Esophagus (tissue), 2 donors: ENCODE measurements at regions not wholly inside any gene's neighbourhood (a gene's known extent, or its start where the extent isn't known, plus 50 kb on each side); places are given as distances from the start of the nearest gene placed in this dataset.
"Not testable (repeated sequence)": the region's sequence is repeated elsewhere in the genome, so short reads cannot be mapped to it uniquely, and the experiment has no call there.

ENCODE experiments used
- H3K27ac ChIP-seq, 2 donors: one replicate each; pipeline ENCODE4 v1.5.1; 2013; ENCODE audit warnings: low read depth in 2 of 2, mild to moderate bottlenecking in 2 of 2, inconsistent platforms in 1 of 2, low read length in 1 of 2, moderate library complexity in 1 of 2
- H3K27me3 ChIP-seq, 2 donors: one replicate each; pipeline ENCODE4 v1.6.1; 2013; ENCODE audit warnings: low read length in 2 of 2, control low read depth in 1 of 2, mild to moderate bottlenecking in 1 of 2; ENCODE audit not compliant: insufficient read depth in 2 of 2, control insufficient read depth in 1 of 2
- H3K36me3 ChIP-seq, 2 donors: one replicate each; pipeline ENCODE4 v1.6.1; 2013; ENCODE audit warnings: low read length in 1 of 2; ENCODE audit not compliant: control insufficient read depth in 2 of 2, insufficient read depth in 2 of 2
- H3K4me1 ChIP-seq, 2 donors: one replicate each; pipeline ENCODE4 v1.6.1; 2013; ENCODE audit warnings: low read length in 1 of 2; ENCODE audit not compliant: control insufficient read depth in 2 of 2, insufficient read depth in 2 of 2
- H3K4me3 ChIP-seq, 2 donors: one replicate each; pipeline ENCODE4 v1.5.1; 2013; ENCODE audit warnings: low read length in 2 of 2, mild to moderate bottlenecking in 2 of 2, low read depth in 1 of 2, moderate library complexity in 1 of 2
- H3K9me3 ChIP-seq, 2 donors: one replicate each; pipeline ENCODE4 v1.6.1; 2013; ENCODE audit warnings: mild to moderate bottlenecking in 2 of 2, low read depth in 1 of 2, low read length in 1 of 2, moderate library complexity in 1 of 2; ENCODE audit not compliant: control insufficient read depth in 2 of 2, insufficient read depth in 1 of 2
- WGBS, 2 donors: extraction: QIAGEN DNeasy Blood & Tissue Kit; methylation state at CpG; one replicate each; pipeline ENCODE4 v1.1.7; 2013; 5-methylcytosine and 5-hydroxymethylcytosine counted together
- donor health status: healthy with polysubstance abuse.
- donor health status: Bipolar disorder and iron deficiency.

DNA sequence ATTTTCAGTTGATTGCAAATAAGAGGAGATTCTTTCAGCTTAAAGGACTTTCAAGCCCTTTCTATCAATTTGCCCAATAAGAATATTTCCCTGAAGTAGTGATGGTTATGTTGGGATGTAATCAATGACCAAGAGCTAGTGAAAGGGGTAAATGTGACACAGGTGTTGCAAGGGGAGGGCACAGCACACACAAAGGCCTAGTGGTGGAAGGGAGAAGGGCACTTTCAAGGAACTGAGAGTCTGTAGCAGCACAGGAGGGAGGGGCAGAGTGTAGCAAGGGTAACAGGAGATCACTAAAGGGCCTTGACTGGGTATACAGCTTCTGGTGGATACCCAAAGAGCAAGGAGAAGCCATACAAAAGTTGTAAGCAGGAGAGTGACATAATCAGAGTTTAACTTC, 217.8 kb upstream of the ARHGEF26 start:
- Histone ChIP-seq H3K9me3 (no peaks in the 10 kb centered on the region), H3K27me3 (no peaks in the 10 kb centered on the region), H3K4me1 (no peaks in the 10 kb centered on the region), H3K4me3 (no peak overlapping the region), H3K27ac (no peak overlapping the region), H3K36me3 (no peaks in the 10 kb centered on the region)

DNA sequence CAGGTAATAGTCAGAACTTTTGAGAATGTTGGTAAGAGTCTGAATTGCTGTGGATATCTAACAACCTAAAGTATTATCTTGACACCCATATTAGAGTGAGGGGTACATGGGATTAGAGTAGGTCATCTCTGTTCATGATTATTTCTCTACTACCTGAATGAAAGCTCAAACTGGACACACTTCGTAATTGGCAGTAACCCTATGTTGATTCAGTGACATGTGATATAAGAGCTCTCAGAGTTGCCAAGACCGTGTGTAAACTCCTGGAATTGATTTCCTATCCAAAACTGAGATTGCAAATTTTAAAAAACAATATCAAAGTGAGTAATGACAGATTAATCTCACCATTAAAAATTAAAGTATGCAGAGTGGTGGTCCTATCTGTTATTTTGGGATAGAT, 214.8 kb upstream of the ARHGEF26 start:
- 52 to 70% methylated on average over 2 of the region's 2 CpGs for WGBS, 2 donors
- H3K36me3 ChIP-seq = no peaks in the 10 kb centered on the region
- no peaks in the 10 kb centered on the region for H3K27me3 ChIP-seq
- no peaks in the 10 kb centered on the region for H3K4me1 ChIP-seq
- H3K27ac ChIP-seq = no peak overlapping the region
- H3K4me3 ChIP-seq = no peak overlapping the region
- H3K9me3 ChIP-seq = no peaks in the 10 kb centered on the region

DNA sequence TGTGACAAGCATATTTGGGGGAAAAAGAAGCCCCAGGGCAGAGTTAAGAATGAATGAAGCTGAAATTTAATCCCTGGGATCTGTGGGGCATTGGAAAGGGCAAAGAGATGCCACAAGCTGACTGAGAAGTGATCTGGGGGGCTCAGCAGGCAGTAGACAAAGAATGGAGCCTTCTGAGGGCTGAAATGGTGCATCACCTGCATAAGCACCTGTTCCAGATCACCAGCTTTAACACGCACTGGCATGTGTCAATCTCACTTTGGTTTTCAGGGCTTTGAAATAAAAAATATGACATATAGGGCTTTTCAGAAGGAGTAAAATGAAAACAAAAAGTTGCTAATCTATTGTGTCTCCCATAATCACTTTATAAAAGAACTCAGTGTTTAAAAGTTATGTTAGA, 210.8 kb upstream of the ARHGEF26 start:
- H3K9me3 ChIP-seq = no peaks in the 10 kb centered on the region
- 70 to 82% methylated on average over 1 of the region's 1 CpG for WGBS, 2 donors
- no peak overlapping the region for H3K27ac ChIP-seq
- H3K4me1 ChIP-seq = no peaks in the 10 kb centered on the region
- no peak overlapping the region for H3K4me3 ChIP-seq
- H3K36me3 ChIP-seq = no peaks in the 10 kb centered on the region
- no peaks in the 10 kb centered on the region for H3K27me3 ChIP-seq

DNA sequence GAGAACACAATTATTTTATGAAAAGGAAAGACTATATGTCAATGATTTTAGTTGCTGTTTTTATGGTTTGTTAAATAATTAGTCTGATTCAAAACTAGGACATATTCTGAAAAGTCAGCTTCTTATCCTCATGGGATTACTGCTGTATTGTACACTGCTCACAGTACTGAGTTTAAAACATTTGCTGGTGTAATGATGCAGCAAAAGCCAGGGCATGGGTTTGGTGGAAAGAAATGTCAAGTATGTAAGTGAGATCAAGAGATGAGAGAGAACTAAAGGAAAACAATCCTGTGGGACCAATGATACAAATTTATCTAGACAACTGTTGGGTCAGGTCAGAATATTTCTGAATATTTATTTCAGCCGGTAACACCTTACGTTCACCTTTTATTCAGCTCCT, 210.1 kb upstream of the ARHGEF26 start:
- 92% methylated on average over 2 of the region's 2 CpGs for WGBS, 2 donors
- Histone ChIP-seq H3K4me3 (no peak overlapping the region), H3K4me1 (no peaks in the 10 kb centered on the region), H3K27me3 (no peaks in the 10 kb centered on the region), H3K9me3 (no peaks in the 10 kb centered on the region), H3K27ac (no peak overlapping the region), H3K36me3 (no peaks in the 10 kb centered on the region)

DNA sequence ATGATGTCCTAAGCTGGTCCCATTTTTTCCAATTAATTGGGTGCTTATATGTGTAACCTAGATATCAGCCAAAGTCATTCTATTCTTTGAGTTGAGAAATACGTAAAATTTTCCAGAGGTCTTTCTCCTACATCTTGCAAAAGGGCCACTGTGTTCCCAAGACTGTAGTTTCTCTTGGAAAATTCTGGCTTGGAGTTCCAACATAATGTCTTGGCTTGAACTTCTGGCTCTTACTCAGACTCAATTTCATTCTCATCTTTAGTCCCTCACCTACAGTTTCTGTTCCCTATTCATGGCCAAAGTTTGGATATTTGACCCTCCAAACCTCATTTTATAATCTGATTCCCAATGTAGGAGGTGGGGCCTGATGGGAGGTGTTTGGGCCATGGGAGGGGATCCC, 201.4 kb upstream of the ARHGEF26 start:
- H3K9me3 ChIP-seq = no peaks in the 10 kb centered on the region
- no peaks in the 10 kb centered on the region for H3K4me1 ChIP-seq
- 93 to 94% methylated on average over 1 of the region's 1 CpG for WGBS, 2 donors
- H3K36me3 ChIP-seq = peaks cover 0 to 6% of the 10 kb centered on the region in 2 donors
- H3K4me3 ChIP-seq = no peak overlapping the region
- no peaks in the 10 kb centered on the region for H3K27me3 ChIP-seq
- H3K27ac ChIP-seq = no peak overlapping the region

DNA sequence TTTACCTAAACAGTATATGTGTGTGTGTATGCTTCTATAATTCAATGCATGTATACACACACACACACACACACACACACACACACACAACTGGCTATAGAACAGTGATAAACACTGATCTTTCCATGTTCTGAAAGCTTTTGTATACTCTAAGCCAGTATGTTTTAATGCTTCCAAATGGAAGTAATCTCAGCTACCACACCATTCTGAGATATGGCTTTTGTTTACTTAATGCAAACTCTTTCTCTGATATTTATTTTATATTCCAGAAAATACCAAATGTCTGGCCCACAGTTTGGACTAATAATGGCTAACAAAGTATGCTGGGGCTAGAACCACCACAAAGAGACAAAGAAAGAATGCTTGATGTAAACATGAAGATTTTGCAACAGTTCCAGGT, 199.4 kb upstream of the ARHGEF26 start:
- no peak overlapping the region for H3K4me3 ChIP-seq
- no peaks in the 10 kb centered on the region for H3K9me3 ChIP-seq
- no peak overlapping the region for H3K27ac ChIP-seq
- H3K36me3 ChIP-seq = peaks cover 0 to 6% of the 10 kb centered on the region in 2 donors
- no peaks in the 10 kb centered on the region for H3K27me3 ChIP-seq
- no peaks in the 10 kb centered on the region for H3K4me1 ChIP-seq

DNA sequence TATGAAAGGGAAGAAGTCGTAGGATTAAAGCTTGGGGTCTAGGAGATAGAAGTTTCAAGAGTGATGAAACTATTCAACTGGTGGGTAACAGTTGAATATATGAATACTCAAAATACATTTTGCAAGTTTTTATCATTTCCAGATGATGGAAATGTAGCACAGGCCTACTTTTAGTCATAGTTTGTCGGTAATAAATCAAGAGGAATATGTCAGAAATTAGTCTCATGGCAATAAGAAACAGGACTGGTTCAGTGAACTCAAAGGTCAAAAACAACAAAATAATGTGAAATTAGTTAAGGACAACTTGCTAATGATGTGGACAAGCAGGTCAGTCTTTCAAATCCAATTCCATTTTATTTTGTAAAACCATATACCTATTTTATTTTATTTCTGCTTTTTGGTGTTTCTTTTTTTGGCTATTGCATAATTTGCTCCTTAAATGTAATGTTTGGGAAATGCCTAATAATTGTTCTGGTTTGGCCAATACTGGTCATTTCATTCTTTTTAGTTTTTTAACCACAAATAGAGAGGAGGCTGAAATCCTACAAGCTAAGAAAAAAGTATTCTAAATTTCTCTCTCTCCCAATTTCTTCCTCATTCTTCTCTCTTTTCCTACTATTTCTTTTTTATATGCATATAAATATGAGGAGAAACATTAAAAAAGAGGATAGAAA, 195.2 kb upstream of the ARHGEF26 start:
- no peak overlapping the region for H3K4me3 ChIP-seq
- H3K27me3 ChIP-seq = no peaks in the 10 kb centered on the region
- H3K4me1 ChIP-seq = no peaks in the 10 kb centered on the region
- H3K36me3 ChIP-seq = peaks cover 0 to 6% of the 10 kb centered on the region in 2 donors
- H3K27ac ChIP-seq = no peak overlapping the region
- H3K9me3 ChIP-seq = no peaks in the 10 kb centered on the region
- WGBS, 2 donors = 83 to 88% methylated on average over 2 of the region's 2 CpGs

DNA sequence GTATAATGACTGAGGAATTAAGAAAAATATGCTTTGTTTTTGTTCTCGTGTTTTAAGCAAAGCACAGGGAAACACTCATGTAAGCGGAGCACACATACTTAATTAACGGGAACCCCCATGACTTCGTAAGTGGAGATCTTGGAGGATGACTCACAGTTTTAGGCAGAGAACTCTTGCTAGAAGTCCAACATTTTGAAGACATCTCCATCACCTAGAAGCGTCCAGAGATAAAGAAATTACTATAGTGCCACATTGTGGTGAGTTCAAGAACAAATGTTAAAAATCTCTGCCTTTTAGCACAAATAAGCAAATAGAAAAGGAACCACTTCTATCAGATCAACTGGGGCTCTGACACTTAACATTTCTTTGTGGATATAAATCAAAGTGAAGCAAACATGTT, 194.1 kb upstream of the ARHGEF26 start:
- 42 to 61% methylated on average over 5 of the region's 5 CpGs for WGBS, 2 donors
- no peak overlapping the region for H3K27ac ChIP-seq
- peaks cover 0 to 6% of the 10 kb centered on the region in 2 donors for H3K36me3 ChIP-seq
- H3K4me3 ChIP-seq = no peak overlapping the region
- H3K4me1 ChIP-seq = no peaks in the 10 kb centered on the region
- H3K27me3 ChIP-seq = no peaks in the 10 kb centered on the region
- no peaks in the 10 kb centered on the region for H3K9me3 ChIP-seq

DNA sequence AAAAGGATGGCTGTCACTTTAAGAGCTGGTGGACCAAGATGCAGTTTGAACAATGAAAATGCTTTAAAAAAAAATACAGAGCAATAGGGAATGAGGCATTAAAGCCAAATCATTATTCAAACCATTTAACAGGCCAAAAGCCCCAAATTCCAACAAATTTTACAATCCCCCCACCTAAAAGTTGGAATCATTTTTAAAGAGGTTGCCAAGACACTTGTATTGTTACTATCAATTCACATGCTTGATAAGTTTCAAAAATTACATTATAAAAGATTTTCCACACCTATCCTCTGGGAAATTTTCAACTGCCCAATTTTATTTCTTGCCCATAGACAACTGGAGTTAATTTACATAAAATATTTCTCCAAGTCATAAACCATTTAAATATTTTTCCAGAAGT, 192.3 kb upstream of the ARHGEF26 start:
- Histone ChIP-seq H3K27me3 (no peaks in the 10 kb centered on the region), H3K9me3 (no peaks in the 10 kb centered on the region), H3K4me1 (no peaks in the 10 kb centered on the region), H3K27ac (no peak overlapping the region), H3K36me3 (peaks cover 0 to 2% of the 10 kb centered on the region in 2 donors), H3K4me3 (no peak overlapping the region)

DNA sequence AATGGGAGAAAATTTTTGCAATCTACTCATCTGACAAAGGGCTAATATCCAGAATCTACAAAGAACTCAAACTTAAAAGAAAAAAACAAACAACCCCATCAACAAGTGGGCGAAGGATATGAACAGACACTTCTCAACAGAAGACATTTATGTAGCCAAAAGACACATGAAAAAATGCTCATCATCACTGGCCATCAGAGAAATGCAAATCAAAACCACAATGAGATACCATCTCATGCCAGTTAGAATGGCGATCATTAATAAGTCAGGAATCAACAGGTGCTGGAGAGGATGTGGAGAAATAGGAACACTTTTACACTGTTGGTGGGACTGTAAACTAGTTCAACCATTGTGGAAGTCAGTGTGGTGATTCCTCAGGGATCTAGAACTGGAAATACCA, 187.7 kb upstream of the ARHGEF26 start:
- H3K36me3 ChIP-seq, H3K27me3 ChIP-seq, H3K9me3 ChIP-seq, H3K27ac ChIP-seq, H3K4me3 ChIP-seq, H3K4me1 ChIP-seq: not testable (repeated sequence)
- 92 to 94% methylated on average over 2 of the region's 2 CpGs for WGBS, 2 donors
